ENCODE measurements at regions not wholly inside any gene's neighbourhood (a gene's known extent, or its start where the extent isn't known, plus 50 kb on each side); places are given as distances from the start of the nearest gene placed in this dataset.

DNA sequence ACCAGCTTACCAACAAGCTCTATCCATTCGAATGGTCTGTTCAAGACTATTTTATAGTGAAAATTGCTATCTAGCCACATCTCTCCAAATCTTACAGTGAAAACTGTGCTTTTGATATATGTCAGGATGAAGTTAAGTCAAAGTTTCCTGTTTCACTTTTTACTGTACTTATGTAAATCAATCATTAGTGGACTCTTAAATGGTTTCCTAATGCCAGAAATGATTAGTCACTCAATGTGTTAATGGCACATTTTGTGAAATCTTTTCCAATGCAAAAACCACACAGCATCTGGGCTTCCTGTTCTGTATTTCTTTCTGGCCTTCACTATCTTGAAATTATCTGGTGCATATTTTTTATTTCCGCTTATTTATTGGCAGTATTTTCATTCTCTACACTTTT lies 87.3 kb upstream of the STEAP1B start:
- TF ChIP-seq POLR2A (IDR thresholded peaks at IDR 0.05), result no peak
- TF ChIP-seq, protein P1, sequence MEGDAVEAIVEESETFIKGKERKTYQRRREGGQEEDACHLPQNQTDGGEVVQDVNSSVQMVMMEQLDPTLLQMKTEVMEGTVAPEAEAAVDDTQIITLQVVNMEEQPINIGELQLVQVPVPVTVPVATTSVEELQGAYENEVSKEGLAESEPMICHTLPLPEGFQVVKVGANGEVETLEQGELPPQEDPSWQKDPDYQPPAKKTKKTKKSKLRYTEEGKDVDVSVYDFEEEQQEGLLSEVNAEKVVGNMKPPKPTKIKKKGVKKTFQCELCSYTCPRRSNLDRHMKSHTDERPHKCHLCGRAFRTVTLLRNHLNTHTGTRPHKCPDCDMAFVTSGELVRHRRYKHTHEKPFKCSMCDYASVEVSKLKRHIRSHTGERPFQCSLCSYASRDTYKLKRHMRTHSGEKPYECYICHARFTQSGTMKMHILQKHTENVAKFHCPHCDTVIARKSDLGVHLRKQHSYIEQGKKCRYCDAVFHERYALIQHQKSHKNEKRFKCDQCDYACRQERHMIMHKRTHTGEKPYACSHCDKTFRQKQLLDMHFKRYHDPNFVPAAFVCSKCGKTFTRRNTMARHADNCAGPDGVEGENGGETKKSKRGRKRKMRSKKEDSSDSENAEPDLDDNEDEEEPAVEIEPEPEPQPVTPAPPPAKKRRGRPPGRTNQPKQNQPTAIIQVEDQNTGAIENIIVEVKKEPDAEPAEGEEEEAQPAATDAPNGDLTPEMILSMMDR (IDR thresholded peaks at IDR 0.05 in 4 of 5, conservative IDR thresholded peaks at IDR 0.05 in 1 of 5), result no peak

All from gastrocnemius medialis (tissue), 4 donors.